HuH-7 (cell line): ENCODE measurements at regions not wholly inside any gene's neighbourhood (a gene's known extent, or its start where the extent isn't known, plus 50 kb on each side); places are given as distances from the start of the nearest gene placed in this dataset.
"Not testable (repeated sequence)": the region's sequence is repeated elsewhere in the genome, so short reads cannot be mapped to it uniquely, and the experiment has no call there.

Source experiments
- DNase-seq: peaks from one replicate; pipeline ENCODE4 v3.0.0; 2011; ENCODE audit warnings: low spot score

DNA sequence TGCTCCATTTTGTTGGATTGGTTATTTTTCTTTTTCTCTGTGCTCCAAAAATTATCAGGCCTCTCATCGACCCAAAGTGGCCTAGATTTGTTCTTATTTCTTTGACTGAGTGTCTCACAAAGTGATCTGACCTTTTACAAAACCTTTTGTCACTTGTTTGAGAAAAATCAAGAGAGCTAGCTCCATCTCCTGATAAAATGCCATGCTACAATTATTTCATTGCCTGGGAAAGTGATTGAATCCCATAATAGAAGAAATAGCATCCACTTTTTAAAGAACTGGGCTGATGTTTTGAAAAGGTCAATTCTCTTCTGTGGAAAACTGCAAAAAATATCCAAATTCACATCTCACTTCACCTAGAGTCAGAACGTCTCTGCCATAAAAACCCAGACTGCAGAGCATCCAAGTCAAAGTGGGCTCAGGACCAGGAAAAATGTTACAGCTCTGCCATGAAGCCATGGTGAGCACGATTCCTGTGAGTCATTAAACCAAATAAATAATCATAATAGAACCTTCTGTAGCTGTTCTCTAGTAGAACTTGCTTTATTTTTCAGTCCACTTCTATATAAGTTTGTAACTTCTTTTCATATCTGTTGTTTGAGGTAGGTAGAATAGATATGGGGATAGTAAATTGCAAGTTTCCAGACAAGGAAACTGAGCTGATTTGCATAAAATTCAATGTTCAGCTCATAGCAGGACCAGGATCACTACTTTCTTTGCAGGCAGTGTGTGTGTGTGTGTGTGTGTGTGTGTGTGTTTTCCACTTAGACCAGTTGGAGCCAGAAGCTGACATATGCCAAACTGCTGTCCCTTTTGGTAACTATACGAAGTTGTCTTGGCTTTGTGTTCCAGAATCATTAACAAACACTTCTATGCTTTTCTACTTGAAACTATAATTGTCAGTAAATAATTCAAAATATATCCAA, 632.5 kb upstream of the ANKRD30A start:
- DNase-seq = no peak

GRCh38 chr10:36491926-36492325, 633.5 kb upstream of the ANKRD30A start:
- no peak for DNase-seq

- DNase-seq = no peak
Observed at GRCh38 chr10:36489611-36490228, 635.7 kb upstream of the ANKRD30A start.

DNA sequence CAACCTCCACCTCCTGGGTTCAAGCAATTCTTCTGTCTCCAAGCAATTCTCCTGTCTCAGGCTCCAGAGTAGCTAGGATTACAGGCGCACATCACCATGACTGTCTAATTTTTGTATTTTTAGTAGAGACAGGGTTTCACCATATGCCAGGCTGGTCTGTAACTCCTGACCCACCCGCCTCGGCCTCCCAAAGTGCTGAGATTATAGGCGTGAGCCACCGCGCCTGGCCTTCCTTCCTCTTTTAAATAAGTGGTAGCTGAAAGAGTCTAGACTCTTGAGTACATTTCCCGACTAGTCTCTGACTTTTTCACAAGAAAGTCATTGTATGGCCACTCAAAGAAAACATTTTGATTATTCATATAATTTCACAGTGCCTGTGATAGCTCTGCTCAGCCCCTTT, 636.2 kb upstream of the ANKRD30A start:
- DNase-seq = no peak

- no peak for DNase-seq
Observed at GRCh38 chr10:36488579-36488978, 636.8 kb upstream of the ANKRD30A start.

GRCh38 chr10:36479073-36479472, 646.3 kb upstream of the ANKRD30A start:
- DNase-seq = no peak

DNA sequence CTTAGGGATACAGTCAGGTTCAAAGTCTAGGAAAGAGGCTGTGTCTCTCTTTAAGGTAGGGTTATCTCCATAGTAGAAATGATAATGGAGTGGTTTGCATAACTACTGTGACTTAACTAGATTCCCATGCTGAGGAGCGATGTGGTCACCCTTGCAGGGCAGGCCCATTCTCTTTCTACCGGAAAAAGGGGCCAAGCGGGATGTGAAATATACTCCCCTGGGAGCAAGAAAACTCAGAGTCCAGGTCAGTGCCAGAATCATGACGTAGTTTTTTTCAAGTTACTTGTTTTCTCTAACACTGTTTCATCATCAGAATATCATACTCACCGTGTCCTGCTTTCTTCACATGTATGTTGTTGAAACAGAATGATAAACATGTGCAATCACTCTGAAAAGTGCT, 649.0 kb upstream of the ANKRD30A start:
- DNase-seq = no peak

DNA sequence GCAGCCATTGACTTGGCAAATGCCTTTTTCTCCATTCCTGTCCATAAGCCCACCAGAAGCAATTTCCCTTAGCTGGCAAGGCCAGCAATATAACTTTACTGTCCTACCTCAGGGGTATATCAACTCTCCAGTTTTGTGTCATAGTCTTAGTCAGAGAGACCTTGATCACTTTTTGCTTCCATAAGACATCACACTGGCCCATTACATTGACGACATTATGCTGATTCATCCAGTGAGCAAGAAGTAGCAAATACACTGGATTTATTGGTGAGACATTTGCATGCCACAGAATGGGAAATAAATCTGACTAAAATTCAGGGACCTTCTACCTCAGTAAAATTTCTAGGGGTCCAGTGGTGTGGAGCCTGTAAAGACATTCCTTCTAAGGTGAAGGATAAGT, 649.7 kb upstream of the ANKRD30A start:
- no peak for DNase-seq

DNA sequence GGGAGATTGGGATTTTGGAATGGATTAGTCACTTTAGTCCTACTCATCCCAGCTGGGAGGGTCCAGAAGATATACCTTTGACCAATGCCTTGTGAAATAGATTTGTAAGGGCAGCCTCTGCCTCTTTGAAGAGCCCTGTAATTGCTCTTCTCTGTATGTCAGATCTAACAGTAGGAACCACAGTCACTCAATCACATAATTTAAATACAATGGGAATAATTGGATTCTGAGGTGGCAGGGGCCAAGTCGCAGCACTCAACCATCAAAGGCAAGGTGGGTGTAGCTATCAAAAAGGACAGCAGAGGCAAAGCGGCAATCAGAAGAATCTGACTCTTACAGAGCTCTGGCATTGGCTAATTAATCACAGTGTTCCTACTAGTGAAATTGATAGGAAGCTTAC, 650.9 kb upstream of the ANKRD30A start:
- DNase-seq = no peak

DNA sequence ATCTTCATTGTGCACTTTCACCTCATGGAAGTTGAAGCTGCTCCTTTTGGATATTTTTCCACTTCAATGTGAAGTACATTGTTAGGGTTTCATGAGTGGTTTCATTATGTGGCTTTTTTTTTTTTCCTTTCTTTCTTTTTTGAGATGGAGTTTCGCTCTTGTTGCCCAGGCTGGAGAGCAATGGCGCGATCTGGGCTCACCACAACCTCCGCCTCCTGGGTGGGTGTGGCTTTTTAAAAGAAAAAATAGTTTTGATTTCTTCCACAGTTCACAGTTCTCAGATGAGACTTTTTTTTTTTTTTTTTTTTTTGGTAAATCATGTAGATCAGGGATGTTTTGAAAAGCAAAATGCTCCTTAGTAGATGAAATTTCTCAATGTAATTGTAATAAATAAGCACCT, 652.3 kb upstream of the ANKRD30A start:
- no peak for DNase-seq

- no peak for DNase-seq
Observed at GRCh38 chr10:36469585-36469984, 655.8 kb upstream of the ANKRD30A start.

DNA sequence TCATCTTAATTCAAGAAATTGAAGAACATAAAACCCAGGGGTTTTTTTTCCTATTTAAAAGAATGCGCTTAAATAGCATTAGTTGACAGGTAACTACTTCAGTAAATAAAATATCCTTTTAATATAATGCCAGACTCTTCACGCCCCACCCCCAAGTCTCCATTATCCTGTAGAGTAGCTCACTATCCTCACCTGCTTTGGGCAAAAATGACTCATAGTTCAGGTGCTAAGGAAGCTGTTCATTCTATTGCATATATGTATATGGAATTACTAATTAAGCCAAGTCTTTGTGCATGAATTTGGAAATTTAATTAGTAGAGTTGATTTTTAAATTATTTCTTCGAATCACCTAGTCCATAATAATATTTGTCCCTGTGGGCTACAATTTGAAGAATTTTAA, 656.8 kb upstream of the ANKRD30A start:
- DNase-seq = no peak

GRCh38 chr10:36465604-36466379, 659.6 kb upstream of the ANKRD30A start:
- DNase-seq = no peak

- no peak for DNase-seq
Observed at GRCh38 chr10:36464291-36464690, 661.1 kb upstream of the ANKRD30A start.

GRCh38 chr10:36463390-36463789, 662.0 kb upstream of the ANKRD30A start:
- no peak for DNase-seq

DNA sequence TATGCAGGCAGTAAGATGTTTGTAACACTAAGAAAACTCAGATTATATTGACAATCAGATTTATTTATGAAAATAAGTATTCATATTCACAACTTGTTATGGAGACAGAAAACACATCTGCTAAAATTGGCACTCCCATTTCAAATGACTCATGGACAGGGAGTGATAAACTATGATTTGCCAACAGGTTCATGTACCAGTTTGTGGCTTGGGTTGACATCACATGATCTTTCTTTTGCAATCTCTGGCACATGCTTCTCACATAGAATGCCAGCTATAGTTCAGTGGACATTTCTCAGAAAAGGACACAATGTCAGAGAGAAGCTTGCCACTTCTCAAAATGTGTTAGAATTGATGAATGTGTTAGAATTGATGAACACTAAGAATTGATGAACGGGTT, 663.2 kb upstream of the ANKRD30A start:
- no peak for DNase-seq

DNA sequence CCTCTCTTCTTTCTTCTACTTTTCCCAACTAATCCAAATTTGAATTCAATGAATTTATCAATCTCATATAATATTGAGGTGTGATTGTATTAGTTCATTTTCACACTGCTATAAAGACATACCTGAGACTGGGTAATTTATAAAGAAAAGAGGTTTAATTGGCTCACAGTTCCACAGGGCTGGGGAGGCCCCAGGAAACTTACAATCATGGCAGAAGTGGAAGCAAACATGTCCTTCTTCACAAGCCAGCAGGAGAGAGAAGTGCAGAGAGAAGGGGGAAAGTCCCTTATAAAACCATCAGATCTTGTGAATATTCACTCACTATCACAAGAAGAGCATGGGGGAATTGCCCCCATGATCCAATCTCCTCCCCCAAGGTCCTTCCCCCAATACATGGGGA, 667.0 kb upstream of the ANKRD30A start:
- DNase-seq = not testable (repeated sequence)

DNA sequence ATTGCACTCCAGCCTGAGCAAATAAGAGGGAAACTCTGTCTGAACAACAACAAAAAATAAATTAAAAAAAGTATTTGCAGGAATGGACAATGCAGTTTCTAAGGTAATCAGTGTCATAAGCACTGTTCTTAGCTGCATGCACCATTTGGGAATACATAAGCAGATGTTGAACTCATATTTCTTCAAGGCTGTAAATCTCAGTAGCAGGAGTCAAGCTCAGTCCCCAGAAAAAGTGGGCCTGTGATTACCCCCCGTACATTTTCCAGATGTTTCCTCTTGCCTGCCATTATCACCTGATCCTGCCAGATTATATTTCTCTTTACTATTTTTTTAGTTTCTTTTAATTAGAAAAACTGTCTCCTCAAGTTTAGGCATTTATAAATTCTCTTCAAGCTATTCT, 667.6 kb upstream of the ANKRD30A start:
- no peak for DNase-seq

- no peak for DNase-seq
Observed at GRCh38 chr10:36455526-36456133, 669.8 kb upstream of the ANKRD30A start.

DNA sequence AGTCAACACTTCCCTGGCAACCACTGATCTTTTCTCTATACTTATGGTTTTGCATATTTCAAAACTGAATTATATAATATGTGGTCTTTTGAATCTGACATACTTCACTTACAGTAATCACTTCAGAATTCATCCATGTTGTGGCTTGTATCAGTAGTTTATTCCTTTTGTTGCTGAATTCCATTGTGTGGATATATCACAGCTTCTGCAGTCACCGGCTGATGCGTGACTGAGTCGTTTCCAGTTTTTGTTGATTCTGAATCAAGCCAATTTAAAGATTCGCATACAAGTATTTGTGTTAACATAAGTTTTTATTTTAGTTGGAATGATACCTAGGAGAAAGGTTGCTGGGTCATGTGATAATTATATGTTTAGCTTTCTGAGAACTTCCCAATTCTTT, 672.5 kb upstream of the ANKRD30A start:
- no peak for DNase-seq

- DNase-seq = no peak
Observed at GRCh38 chr10:36451391-36451970, 673.9 kb upstream of the ANKRD30A start.

- DNase-seq = no peak
Observed at GRCh38 chr10:36450380-36450779, 675.0 kb upstream of the ANKRD30A start.
